ENCODE measurements at regions not wholly inside any gene's neighbourhood (a gene's known extent, or its start where the extent isn't known, plus 50 kb on each side); places are given as distances from the start of the nearest gene placed in this dataset.

- no peak for TF ChIP-seq EZH2 (IDR thresholded peaks at IDR 0.05; ENCODE audit: insufficient read depth, poor library complexity, severe bottlenecking)
- no peak for TF ChIP-seq EZH2phosphoT487 (IDR thresholded peaks at IDR 0.05; ENCODE audit: insufficient read depth, low read depth)
Observed at GRCh38 chr20:63060057-63060991, 53.6 kb upstream of the BHLHE23 start.
